ENCODE measurements at regions not wholly inside any gene's neighbourhood (a gene's known extent, or its start where the extent isn't known, plus 50 kb on each side); places are given as distances from the start of the nearest gene placed in this dataset.

GRCh38 chr12:132437252-132437932, 52.6 kb upstream of the FBRSL1 start:
- TF ChIP-seq MAX (IDR thresholded peaks at IDR 0.05) (no peak), RAD21 (IDR thresholded peaks at IDR 0.05; ENCODE audit: low read depth) (no peak), TAF1 (IDR thresholded peaks at IDR 0.05; ENCODE audit: low read depth) (no peak), EGR1 (IDR thresholded peaks at IDR 0.05) (no peak), ZBTB7A (IDR thresholded peaks at IDR 0.05; ENCODE audit: low read depth) (no peak), YY1 (IDR thresholded peaks at IDR 0.05; ENCODE audit: low read depth) (no peak), REST (IDR thresholded peaks at IDR 0.05; ENCODE audit: low read depth) (no peak), CEBPB (IDR thresholded peaks at IDR 0.05) (no peak), USF1 (IDR thresholded peaks at IDR 0.05) (no peak), TEAD4 (IDR thresholded peaks at IDR 0.05) (no peak), CREB1 (IDR thresholded peaks at IDR 0.05; ENCODE audit: low read depth) (no peak), FOXM1 (IDR thresholded peaks at IDR 0.05; ENCODE audit: borderline replicate concordance, low read depth) (no peak), NFIC (IDR thresholded peaks at IDR 0.05) (no peak)
